Stimulated activated naive CD4-positive, alpha-beta T cell treated with Interleukin-2 at 50 U/mL for 16 hours (primary cell): ENCODE measurements at regions not wholly inside any gene's neighbourhood (a gene's known extent, or its start where the extent isn't known, plus 50 kb on each side); places are given as distances from the start of the nearest gene placed in this dataset.

Experiments
- DNase-seq: peaks from one replicate; lab custom pipeline; 2025; lab: John Stamatoyannopoulos, UW

GRCh38 chr5:164860896-164861295 is 1355.5 kb downstream of the MAT2B start:
- no peak for DNase-seq

DNA sequence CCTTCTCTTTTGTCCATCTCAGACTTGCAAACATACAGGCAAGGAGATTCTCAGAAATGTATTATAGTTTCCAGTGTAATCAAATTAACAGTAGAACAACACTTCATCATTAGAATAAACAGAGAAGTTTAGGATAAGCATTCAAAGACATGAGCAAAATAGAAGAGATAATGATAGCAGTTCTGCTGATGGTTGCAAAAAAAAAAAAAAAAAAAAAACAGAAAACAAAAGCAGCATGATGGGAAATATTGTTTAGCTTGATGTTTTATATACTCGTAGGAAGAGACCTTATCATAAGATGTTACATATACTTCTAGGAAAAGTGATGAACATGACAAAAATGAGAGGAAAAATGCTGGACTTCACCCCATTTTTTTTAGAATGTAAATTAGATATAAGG is 1356.2 kb downstream of the MAT2B start:
- DNase-seq = no peak

GRCh38 chr5:164868761-164869160 is 1363.3 kb downstream of the MAT2B start:
- no peak for DNase-seq

GRCh38 chr5:164869325-164869724 is 1363.9 kb downstream of the MAT2B start:
- no peak for DNase-seq

DNA sequence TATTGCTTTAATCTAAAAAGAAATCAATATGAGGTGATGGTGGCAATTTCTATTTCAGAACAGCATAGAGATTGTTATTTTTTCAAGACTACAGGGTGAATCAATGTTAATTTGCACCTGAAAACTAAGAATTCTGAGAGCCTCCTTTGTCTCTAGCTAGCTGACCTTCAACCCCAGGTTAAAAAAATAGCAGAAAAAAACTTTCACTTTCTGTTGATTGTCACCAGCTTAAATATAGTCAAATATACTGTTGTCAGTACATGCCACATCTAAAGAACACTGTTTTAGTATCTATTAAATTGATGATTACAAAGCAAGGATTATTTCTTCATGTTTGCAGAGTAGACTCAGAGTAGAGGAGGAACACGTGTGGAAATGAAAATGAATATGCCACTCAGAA is 1371.4 kb downstream of the MAT2B start:
- no peak for DNase-seq

- no peak for DNase-seq
Measured at GRCh38 chr5:164881442-164881841, 1376.0 kb downstream of the MAT2B start.

DNA sequence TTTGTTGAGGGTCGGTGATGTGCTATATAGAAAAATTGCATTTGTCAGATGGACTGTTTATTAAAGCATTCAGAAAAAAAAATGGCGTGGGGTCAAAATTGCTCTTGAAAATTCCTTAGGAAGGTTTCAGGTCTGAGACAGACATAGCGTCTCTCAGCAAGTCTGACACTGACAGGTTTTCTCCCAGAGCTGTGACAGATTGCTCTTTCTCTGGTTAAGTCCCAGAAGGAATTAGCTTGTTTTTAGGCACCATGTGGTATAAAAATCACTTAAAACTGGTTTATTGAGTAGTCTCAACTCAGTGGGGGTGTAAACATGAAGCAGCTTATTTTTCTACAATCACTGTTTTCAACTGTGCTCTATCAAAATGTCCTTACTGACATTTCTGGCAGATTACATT is 1379.8 kb downstream of the MAT2B start:
- no peak for DNase-seq

GRCh38 chr5:164893071-164893470 is 1387.7 kb downstream of the MAT2B start:
- DNase-seq = no peak

- DNase-seq = no peak
Measured at GRCh38 chr5:164898705-164899104, 1393.3 kb downstream of the MAT2B start.

DNA sequence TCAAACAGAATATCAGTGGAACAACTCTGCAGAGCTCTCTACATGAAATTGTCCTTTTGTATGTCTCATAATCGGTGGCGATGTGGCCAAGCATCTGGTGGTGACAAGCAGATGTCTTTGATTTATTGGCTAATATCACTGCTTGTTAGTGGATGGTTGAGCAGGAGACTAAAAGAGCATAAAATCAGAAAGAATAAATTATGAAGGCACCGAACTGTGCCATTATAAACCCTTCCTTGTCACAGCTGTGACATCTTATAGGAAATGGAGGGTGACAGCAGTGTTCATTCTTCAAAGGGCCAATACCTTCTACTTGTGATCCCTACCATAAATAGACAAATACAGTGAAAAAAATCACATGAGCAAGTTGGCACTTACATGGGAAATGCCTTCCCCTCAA is 1404.3 kb downstream of the MAT2B start:
- DNase-seq = no peak

DNA sequence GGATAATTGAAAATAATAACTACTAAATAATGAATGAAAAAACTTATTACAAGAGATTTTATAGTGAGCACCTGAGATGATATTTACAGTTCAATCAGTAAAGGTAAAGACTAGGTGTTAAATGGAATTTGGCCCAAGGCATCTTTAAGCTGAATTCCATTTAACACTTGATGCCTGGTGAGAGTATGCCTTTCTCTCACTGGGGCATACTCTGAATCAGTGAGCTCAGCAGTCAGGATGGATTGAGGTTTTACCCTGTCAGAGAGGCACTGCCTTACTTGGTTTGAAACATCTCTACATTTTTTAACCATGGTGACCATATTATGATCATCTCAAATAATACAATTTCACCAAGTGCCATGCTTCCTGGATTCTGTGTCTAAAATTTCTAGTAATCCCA is 1416.3 kb downstream of the MAT2B start:
- DNase-seq = no peak

GRCh38 chr5:164934039-164934438 is 1428.6 kb downstream of the MAT2B start:
- no peak for DNase-seq

DNA sequence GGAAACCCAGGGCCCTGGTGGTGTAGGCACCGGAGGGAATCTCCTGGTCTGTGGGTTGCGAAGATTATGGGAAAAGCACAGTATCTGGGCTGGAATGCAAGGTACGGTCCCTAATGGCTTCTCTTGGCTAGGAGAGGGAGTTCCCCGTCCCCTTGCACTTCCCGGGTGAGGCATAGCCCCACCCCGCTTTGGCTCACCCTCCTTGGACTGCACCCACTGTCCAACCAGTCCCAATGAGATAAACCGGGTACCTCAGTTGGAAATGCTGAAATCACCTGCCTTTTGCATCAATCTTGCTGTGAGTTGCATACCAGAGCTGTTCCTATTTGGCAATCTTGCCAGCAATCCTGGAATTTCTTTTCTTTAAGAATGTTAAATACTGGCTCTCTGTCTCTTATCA is 1429.1 kb downstream of the MAT2B start:
- no peak for DNase-seq

DNA sequence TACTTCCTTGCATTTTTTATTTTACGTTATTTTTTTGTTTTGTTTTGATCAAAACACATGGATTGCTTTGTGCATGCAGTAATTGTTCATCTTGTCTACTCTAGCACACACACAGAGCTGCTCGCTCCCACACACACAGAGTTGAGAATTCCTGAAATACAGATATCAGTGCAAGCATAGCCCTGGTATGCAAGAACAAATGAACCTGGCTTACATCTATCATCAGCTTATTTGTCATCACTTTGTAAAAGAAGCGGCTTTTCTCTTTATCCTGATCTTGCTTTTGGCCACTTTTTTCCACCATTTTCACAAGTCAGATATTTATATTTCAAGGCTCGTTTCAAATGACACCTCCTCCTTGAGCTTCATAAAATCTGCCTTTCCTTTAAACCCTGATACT is 1435.7 kb downstream of the MAT2B start:
- no peak for DNase-seq

DNA sequence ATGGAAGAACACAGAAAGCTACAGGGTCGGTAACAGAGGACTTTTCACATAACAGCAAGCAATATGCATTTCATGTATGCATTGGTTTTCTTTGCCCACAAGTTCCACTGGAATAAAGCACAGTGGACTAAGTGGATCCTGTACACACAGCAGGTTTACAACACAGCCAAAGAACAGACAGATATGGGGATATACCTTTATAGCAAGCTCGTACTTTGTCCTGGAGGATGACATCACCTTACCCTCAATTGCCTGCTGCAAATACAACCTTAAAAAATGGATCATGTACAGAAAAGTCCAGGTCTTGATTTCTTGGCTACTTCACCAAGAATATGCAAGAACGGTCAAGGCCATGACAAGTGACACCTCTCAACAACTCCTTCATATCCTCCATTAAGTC is 1445.5 kb downstream of the MAT2B start:
- DNase-seq = no peak

DNA sequence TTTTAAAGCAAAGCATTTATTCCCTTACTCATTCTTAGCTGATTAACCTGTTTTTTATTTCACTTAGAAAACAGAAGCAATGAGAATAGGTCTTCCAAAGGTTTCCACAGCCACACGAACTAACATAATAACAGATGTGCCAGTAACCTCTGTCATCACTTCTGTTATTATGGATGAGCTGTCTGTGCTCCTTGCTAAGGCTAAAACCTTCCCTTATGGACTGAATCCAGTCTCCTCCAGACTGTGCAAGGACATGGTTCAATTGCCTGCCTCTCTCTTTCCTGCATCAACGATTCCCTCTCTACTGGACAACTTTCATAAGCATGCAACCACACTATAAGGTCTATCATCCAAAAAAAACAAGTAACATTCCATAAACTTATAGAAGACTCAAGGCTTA is 1446.2 kb downstream of the MAT2B start:
- DNase-seq = no peak

DNA sequence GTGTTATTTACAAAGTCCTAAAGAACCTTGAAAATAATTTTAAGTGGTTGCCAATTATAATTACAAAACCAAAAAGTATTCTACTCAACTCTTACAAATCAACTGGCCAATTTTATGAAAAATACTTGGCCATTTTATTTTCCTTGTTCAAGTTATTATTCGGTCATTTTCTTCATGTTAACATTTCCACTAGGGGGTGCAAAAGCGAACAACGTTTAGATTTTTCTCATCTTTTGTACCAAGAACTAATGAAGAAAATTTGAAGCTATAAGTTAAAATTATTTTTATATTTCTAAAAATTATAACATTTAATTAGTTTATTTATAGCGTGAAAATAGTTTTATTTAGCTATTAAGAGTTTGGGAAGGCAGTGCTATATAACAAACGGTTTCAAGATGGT is 1453.3 kb downstream of the MAT2B start:
- no peak for DNase-seq

DNA sequence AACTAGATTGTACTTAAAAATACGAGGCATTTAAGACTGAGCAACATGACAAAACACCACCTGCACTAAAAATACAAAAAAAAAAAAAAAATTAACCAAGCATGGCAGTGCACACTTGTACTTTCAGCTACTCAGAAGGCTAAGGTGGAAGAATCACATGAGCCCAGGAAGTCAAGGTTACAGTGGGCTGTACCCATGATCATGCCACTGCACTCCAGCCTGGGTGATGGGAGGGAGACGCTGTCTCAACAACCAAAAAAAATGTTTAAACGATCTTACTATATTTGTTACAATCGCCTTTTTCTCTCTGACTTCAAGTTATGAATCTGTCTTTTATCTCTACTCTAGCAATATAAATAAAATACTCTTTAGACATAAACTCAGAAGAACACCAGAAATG is 1454.3 kb downstream of the MAT2B start:
- DNase-seq = no peak

DNA sequence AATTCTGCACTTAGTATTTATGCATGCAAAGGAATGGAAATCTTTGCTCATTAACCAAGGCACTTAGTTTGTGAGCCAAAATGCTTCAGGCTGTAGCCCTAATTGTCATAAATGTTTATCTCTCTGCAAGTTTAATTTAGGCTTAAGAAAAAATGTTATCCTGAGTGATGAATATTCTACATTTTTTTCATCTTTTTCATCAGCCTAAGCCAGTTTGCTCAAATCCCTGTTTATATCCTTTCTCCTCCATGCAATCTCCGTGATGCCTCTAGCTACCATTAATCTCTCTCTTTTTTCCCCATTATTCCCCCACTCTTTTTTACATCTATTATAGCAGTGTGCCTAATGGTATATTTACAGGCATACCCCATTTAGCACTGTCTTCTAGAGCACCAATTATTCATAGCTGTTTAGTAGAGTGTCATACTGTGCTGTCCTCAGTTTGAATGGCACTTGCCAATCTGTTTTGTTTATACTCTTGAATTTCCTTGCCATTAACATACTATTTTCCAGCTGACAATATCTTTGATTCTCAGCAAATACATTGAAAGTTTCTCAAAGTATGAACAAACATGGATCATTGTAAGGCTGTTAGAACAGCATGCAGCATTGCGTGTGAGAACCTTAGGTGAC is 1457.0 kb downstream of the MAT2B start:
- DNase-seq = no peak

- DNase-seq = no peak
Measured at GRCh38 chr5:164966611-164967010, 1461.2 kb downstream of the MAT2B start.

DNA sequence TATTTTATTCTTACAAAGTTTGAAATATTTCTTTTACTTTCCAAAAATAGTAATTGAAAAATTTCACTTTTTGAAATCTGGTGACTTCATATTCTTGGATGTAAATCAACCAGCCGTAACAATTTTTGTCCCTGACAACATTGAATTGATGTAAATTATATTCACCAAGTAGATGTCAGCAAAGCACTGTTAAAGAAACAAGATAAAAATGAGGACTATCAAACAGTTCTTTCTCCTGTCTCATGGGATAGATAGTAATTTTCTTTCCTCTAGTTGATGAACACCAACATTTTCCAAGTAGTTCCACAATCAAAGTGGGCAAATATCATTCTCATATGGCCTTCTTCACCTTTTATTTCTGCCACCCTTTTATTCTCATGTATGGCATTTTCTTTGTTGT is 1461.9 kb downstream of the MAT2B start:
- DNase-seq = no peak

DNA sequence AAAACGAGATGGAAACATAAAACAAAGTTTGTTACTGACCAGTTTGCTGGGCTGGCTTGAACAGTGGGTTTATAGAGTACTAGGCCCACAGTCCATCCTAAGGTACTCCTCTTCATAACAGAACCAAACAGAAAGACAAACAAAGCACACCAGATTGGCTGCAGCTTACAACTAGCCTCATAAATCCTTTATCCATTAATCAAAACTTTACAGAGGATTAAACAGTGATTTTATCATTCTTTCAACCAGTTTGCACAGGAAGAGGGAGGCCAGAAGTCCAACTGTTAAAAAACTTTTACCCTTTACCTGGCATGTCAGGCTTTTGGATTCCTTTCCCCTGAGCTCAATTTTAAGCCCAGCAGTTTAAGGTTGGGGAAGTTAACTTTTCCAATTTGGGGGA is 1467.6 kb downstream of the MAT2B start:
- no peak for DNase-seq

DNA sequence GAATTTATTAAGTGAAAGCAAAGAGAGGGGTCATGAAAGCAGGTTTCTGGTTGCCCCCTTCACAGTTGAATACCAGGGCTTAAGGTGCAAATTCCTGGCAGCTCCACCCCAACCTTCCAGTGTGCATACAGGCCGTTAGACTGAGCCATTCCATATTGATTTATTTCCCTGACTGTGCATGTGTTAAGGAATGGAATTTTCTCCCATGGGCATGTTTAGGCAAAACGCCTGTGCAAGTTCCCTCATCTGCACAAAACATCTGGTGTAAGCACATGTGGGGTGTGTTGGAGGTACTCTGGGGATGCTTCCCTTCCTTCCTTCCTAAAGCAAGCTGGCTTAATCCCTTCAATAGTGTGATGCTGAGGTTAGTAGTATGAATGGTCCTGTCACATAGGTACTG is 1470.6 kb downstream of the MAT2B start:
- DNase-seq = no peak

- no peak for DNase-seq
Measured at GRCh38 chr5:164980480-164980879, 1475.1 kb downstream of the MAT2B start.

DNA sequence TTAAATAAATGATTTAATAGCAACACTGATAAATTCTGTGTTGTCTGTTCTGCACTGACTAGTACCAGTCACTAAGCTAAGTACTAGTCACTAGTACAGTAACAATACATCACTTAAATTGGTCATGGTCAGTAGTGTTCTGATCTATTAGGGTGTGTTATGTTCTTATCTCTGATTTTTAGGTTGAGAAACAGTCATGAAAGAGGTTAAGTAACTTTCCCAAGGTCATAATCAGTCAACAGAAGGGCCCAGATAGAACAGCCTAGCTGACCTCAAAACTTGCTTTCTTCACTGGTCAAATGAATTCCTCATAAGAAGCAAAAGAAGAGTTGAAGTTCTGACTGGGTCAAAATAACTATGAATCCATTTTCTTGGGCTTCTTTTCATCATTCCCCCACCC is 1492.7 kb downstream of the MAT2B start:
- DNase-seq = no peak
